T-cell (primary cell): ENCODE measurements at regions not wholly inside any gene's neighbourhood (a gene's known extent, or its start where the extent isn't known, plus 50 kb on each side); places are given as distances from the start of the nearest gene placed in this dataset.

ENCODE experiments used
- ATAC-seq, 4 experiments: fragments of 200-7000 bp in 3 of 4; fragments of 150-1000 bp in 1 of 4; cut with Tn5 transposase; replicated peaks in 1 of 4; 1 replicate in 3 of 4; 2 replicates in 1 of 4; pipeline ENCODE4 v1.10.0; 2021; ENCODE audit warnings: moderate library complexity in 3 of 4, mild to moderate bottlenecking in 2 of 4, moderate number of reproducible peaks in 1 of 4
- CTCF ChIA-PET, 2 donors: fragments of 300-600 bp; sonication (Branson Sonifier 250); formaldehyde crosslinking; loops; one replicate each; lab custom pipeline; 2022; ENCODE audit warnings: antibody characterized with exemption in 2 of 2; lab: Charles Lee
- POLR2A ChIA-PET, 2 donors: fragments of 300-600 bp; sonication (Branson Sonifier 250); formaldehyde crosslinking; loops; one replicate each; lab custom pipeline; 2022; ENCODE audit warnings: antibody characterized with exemption in 2 of 2; lab: Charles Lee
- DNase-seq, 35 experiments: peaks; one replicate each; pipeline versions ENCODE4 v3.0.0 to v3.0.0-alpha.2; 2013 to 2023
- H3K27ac ChIP-seq: one replicate; pipeline ENCODE4 v1.5.1; 2013; ENCODE audit warnings: low read length
- H3K27me3 ChIP-seq, 2 experiments: replicated peaks in 1 of 2; 1 replicate in 1 of 2; 2 replicates in 1 of 2; pipeline versions ENCODE4 v1.6.1 to v1.7.0; 2013; ENCODE audit warnings: low read length in 1 of 2, mixed read lengths in 1 of 2; ENCODE audit not compliant: control insufficient read depth in 2 of 2, insufficient read depth in 2 of 2; ENCODE audit errors: extremely low read depth in 1 of 2
- H3K36me3 ChIP-seq, 2 donors: 1 replicate in 1 of 2; 2 replicates in 1 of 2; pipeline versions ENCODE4 v1.6.1 to v1.7.0; 2013; ENCODE audit warnings: low read length in 1 of 2; ENCODE audit not compliant: control insufficient read depth in 2 of 2, insufficient read depth in 1 of 2; ENCODE audit errors: extremely low read depth in 1 of 2
- H3K4me1 ChIP-seq, 2 experiments: 1 replicate in 1 of 2; 2 replicates in 1 of 2; pipeline versions ENCODE4 v1.6.1 to v1.7.0; 2013; ENCODE audit warnings: low read length in 2 of 2, mixed read lengths in 1 of 2; ENCODE audit not compliant: insufficient read depth in 2 of 2, control insufficient read depth in 1 of 2; ENCODE audit errors: extremely low read depth in 1 of 2
- H3K4me3 ChIP-seq, 2 donors: 1 replicate in 1 of 2; 2 replicates in 1 of 2; pipeline versions ENCODE4 v1.5.1 to v1.7.0; 2013; ENCODE audit warnings: mild to moderate bottlenecking in 2 of 2, low read length in 1 of 2, moderate library complexity in 1 of 2; ENCODE audit not compliant: control insufficient read depth in 1 of 2; ENCODE audit errors: extremely low read depth in 1 of 2
- H3K9me3 ChIP-seq: 2 replicates; pipeline ENCODE4 v1.7.0; 2013
- H3K27ac Mint-ChIP-seq, 2 donors: one replicate each; pipeline ENCODE4 v1.8.0; 2020 to 2021; ENCODE audit warnings: mild to moderate bottlenecking in 2 of 2, mixed read lengths in 2 of 2
- H3K27me3 Mint-ChIP-seq, 2 donors: one replicate each; pipeline ENCODE4 v1.8.0; 2021 to 2022; ENCODE audit warnings: mixed read lengths in 2 of 2
- H3K36me3 Mint-ChIP-seq: one replicate; pipeline ENCODE4 v1.8.0; 2021; ENCODE audit warnings: mixed read lengths
- H3K4me1 Mint-ChIP-seq, 3 donors: one replicate each; pipeline ENCODE4 v1.8.0; 2020 to 2022; ENCODE audit warnings: mixed read lengths in 3 of 3, mild to moderate bottlenecking in 1 of 3
- H3K4me3 Mint-ChIP-seq, 3 donors: one replicate each; pipeline ENCODE4 v1.8.0; 2020 to 2022; ENCODE audit warnings: mild to moderate bottlenecking in 3 of 3, mixed read lengths in 3 of 3, moderate library complexity in 3 of 3
- H3K9me3 Mint-ChIP-seq, 3 donors: one replicate each; pipeline ENCODE4 v1.8.0; 2020 to 2022; ENCODE audit warnings: mixed read lengths in 3 of 3
- WGBS: methylation state at CpG from one replicate; pipeline ENCODE4 v1.1.5; 2013; ENCODE audit warnings: missing lambda C conversion rate; ENCODE audit not compliant: insufficient coverage; 5-methylcytosine and 5-hydroxymethylcytosine counted together

DNA sequence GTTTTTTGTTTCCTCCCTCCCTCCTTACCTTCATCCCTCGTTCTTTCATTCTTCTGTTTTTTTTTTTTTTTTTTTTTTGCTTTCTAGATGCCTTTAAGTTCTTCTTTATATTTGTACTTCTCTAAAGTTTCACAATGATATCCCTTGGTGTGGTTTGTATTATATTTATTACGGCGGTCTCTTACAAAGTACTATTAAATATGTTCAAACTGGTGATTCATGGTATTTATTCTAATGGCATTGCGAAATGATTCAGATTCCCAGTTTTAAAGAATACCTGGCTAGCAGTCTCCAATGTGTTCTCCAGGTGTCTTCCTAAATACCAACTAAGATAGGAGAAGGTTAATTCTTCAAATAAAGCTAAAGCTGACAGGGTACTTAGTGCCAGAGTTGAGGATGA is 690.1 kb upstream of the COX7C start:
- no CpG with 5 or more reads among the region's 4 CpGs for WGBS
- H3K27ac ChIP-seq: no peak overlapping the region
- POLR2A ChIA-PET: no interaction called here
- Mint-ChIP-seq H3K4me1 (no peaks in the 10 kb centered on the region), H3K9me3 (peaks cover 19 to 24% (median 23%) of the 10 kb centered on the region in 3 donors), H3K36me3 (no peaks in the 10 kb centered on the region), H3K4me3 (no peak overlapping the region), H3K27me3 (no peaks in the 10 kb centered on the region), H3K27ac (no peak overlapping the region)
- H3K27me3 ChIP-seq: no peaks in the 10 kb centered on the region
- no peaks in the 10 kb centered on the region for H3K4me1 ChIP-seq
- no peak overlapping the region for H3K4me3 ChIP-seq
- H3K9me3 ChIP-seq: no peaks in the 10 kb centered on the region
- DNase-seq (no peak), ATAC-seq (no peak)
- CTCF ChIA-PET: no interaction called here
- no peaks in the 10 kb centered on the region for H3K36me3 ChIP-seq

DNA sequence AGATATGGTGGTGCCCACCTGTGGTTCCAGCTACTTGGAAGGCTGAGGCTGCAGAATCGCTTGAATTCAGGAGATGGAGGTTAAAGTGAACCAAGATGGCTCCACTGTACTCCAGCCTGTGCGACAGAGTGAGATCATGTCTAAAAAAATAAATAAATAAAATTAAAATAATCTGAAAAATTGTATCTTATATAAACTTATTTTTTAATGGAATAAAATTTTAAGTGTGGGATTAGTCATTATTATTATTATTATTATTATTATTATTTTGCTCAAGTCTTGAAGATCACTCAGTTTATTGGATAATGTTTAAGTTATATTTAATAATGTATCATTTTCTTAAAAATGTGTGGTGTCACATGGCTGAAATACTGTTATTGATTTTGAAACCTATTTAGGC is 688.0 kb upstream of the COX7C start:
- Histone ChIP-seq H3K36me3 (no peaks in the 10 kb centered on the region), H3K9me3 (no peaks in the 10 kb centered on the region), H3K27ac (no peak overlapping the region), H3K4me3 (no peak overlapping the region), H3K27me3 (no peaks in the 10 kb centered on the region), H3K4me1 (no peaks in the 10 kb centered on the region)
- ChIA-PET CTCF (no interaction called here), POLR2A (no interaction called here)
- WGBS: no CpG with 5 or more reads among the region's 2 CpGs
- Mint-ChIP-seq H3K27ac (no peak overlapping the region), H3K4me1 (no peaks in the 10 kb centered on the region), H3K9me3 (peaks cover 9 to 15% (median 12%) of the 10 kb centered on the region in 3 donors), H3K27me3 (no peaks in the 10 kb centered on the region), H3K4me3 (no peak overlapping the region), H3K36me3 (no peaks in the 10 kb centered on the region)
- no peak for DNase-seq
- no peak for ATAC-seq

DNA sequence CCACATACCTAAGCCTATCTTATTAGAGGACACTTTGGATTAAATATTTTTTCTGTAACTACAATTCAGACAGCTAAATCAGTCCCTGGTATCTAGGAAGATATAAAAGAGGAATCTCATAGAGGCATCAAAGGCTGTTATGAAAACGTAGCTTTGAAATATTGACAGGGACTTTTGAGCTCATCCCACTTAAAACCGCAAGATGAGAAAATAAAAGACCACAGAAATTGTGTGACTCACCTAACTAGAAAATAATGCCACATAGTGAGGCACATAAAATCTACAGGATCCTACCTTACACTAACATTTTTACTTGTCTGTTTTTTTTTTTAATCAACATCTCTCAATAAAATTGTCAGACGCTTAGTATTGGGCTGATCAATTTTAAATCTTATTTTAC is 686.5 kb upstream of the COX7C start:
- ChIA-PET CTCF (no interaction called here), POLR2A (interaction anchor here in 1 of 2 donors (0.7 kb wide), 1 partner anchor 70 kb away, joined by 3 read pairs; no protein-coding TSS in a partner anchor)
- H3K4me3 ChIP-seq: no peak overlapping the region
- Mint-ChIP-seq H3K27me3 (no peaks in the 10 kb centered on the region), H3K27ac (no peak overlapping the region), H3K4me1 (no peaks in the 10 kb centered on the region), H3K36me3 (no peaks in the 10 kb centered on the region), H3K4me3 (no peak overlapping the region), H3K9me3 (peaks cover 7 to 13% (median 8%) of the 10 kb centered on the region in 3 donors)
- no peak overlapping the region for H3K27ac ChIP-seq
- ATAC-seq: no peak
- H3K27me3 ChIP-seq: no peaks in the 10 kb centered on the region
- WGBS: 50% methylated on average over 1 of the region's 3 CpGs
- DNase-seq: no peak
- H3K9me3 ChIP-seq: no peaks in the 10 kb centered on the region
- no peaks in the 10 kb centered on the region for H3K36me3 ChIP-seq
- H3K4me1 ChIP-seq: no peaks in the 10 kb centered on the region

DNA sequence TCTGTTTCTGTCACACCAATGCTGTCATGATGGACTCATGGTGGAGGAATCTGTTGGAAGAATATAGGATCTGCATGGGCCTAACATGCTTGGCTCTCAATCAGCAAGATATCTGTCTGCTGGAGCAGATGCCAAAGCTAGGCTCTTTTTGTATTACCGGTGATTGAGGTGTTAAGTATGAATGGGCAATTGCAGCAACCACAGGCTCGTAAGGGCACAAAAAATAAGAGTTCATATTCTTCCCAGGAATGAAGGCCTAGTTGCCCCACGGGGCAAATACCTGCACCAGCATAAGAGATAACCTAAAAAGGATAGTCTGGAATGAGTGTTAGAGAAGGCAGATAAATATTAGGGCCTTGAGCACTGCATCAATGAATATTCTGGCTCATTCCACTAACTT is 679.5 kb upstream of the COX7C start:
- no peaks in the 10 kb centered on the region for H3K36me3 ChIP-seq
- no peaks in the 10 kb centered on the region for H3K4me1 ChIP-seq
- no peak overlapping the region for H3K27ac ChIP-seq
- ATAC-seq (no peak), DNase-seq (no peak)
- H3K27me3 ChIP-seq: no peaks in the 10 kb centered on the region
- POLR2A ChIA-PET: no interaction called here
- CTCF ChIA-PET: no interaction called here
- H3K27me3 Mint-ChIP-seq: no peaks in the 10 kb centered on the region
- no peak overlapping the region for H3K27ac Mint-ChIP-seq
- peaks cover 10 to 22% (median 16%) of the 10 kb centered on the region in 3 donors for H3K9me3 Mint-ChIP-seq
- no peaks in the 10 kb centered on the region for H3K4me1 Mint-ChIP-seq
- no peaks in the 10 kb centered on the region for H3K9me3 ChIP-seq
- no CpG with 5 or more reads among the region's 3 CpGs for WGBS
- H3K4me3 Mint-ChIP-seq: no peak overlapping the region
- H3K36me3 Mint-ChIP-seq: no peaks in the 10 kb centered on the region
- H3K4me3 ChIP-seq: no peak overlapping the region

DNA sequence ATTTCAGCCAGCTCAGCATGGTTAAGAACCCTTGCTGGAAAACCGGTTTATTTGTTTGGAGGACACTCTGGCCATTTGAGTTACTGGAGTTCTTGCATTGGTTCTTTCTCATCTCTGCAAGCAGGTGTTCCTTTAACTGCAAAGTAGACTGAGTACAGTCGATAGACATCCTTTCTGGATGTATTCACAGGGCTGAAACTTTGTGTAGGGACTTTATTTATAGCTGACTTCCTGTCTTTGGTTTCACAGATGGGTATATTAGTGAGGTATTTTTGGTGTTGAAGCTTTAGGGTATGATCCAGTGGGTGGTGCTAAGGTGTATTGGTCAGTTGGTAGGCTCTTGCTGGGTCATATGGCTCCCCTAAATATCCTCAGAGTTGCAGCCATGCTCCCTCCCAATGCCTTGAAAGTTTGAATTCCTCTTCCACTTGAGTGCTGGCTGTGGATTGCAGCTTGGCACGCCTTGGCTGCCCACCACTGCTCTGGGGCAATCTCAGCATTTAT is 666.0 kb upstream of the COX7C start:
- ATAC-seq (no peak), DNase-seq (no peak)
- no peaks in the 10 kb centered on the region for H3K4me1 ChIP-seq
- H3K9me3 ChIP-seq: no peaks in the 10 kb centered on the region
- H3K27ac ChIP-seq: no peak overlapping the region
- CTCF ChIA-PET: no interaction called here
- H3K4me3 ChIP-seq: no peak overlapping the region
- H3K4me3 Mint-ChIP-seq: no peak overlapping the region
- no peak overlapping the region for H3K27ac Mint-ChIP-seq
- POLR2A ChIA-PET: no interaction called here
- no peaks in the 10 kb centered on the region for H3K36me3 Mint-ChIP-seq
- H3K36me3 ChIP-seq: no peaks in the 10 kb centered on the region
- H3K9me3 Mint-ChIP-seq: peaks cover 0 to 14% (median 5%) of the 10 kb centered on the region in 3 donors
- H3K27me3 Mint-ChIP-seq: no peaks in the 10 kb centered on the region
- no peaks in the 10 kb centered on the region for H3K27me3 ChIP-seq
- 65% methylated on average over 2 of the region's 3 CpGs for WGBS
- no peaks in the 10 kb centered on the region for H3K4me1 Mint-ChIP-seq

DNA sequence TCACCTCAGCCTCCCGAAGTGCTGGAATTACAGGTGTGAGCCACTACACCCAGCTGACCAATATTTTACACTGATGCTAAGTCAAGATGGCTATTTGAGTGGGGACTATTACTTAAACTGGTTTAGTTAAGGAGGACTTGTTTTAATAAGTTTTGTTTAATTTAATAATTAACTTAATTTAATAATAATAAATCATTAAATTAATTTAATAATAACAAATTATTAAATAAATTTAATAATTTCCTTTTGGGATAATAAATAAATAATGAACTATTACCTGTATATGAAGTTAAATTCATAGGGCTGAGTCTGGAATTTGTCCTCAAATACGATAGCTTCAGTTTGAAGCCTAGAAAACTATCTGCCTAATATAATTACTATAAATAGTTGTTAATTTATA is 665.1 kb upstream of the COX7C start:
- Mint-ChIP-seq H3K36me3 (no peaks in the 10 kb centered on the region), H3K4me1 (no peaks in the 10 kb centered on the region), H3K4me3 (no peak overlapping the region), H3K27ac (no peak overlapping the region), H3K9me3 (peaks cover 2 to 14% (median 6%) of the 10 kb centered on the region in 3 donors), H3K27me3 (no peaks in the 10 kb centered on the region)
- no CpG with 5 or more reads among the region's 2 CpGs for WGBS
- ATAC-seq: no peak
- Histone ChIP-seq H3K27ac (no peak overlapping the region), H3K36me3 (no peaks in the 10 kb centered on the region), H3K9me3 (no peaks in the 10 kb centered on the region), H3K27me3 (no peaks in the 10 kb centered on the region), H3K4me3 (no peak overlapping the region), H3K4me1 (no peaks in the 10 kb centered on the region)
- ChIA-PET CTCF (no interaction called here), POLR2A (no interaction called here)
- no peak for DNase-seq

DNA sequence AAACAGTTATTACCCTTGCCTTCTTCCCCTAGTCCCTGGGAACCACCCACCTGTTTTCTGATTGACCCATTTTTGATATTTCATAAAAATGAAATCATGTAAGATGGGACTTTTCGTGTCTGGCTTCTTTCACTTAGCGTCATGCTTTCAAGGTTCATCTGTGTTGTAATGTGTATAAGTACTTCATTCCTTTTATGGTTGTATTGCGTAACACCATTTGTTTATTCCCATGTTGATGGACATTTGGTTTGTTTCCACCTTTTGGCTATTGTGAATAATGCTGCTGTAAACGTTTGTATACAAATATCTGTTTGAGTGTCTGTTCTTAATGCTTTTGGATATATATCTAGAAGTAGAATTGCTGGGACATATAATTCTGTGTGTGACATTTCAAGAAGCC is 650.1 kb upstream of the COX7C start:
- H3K4me1 Mint-ChIP-seq: no peaks in the 10 kb centered on the region
- ChIA-PET POLR2A (no interaction called here), CTCF (no interaction called here)
- no peaks in the 10 kb centered on the region for H3K27me3 Mint-ChIP-seq
- H3K9me3 Mint-ChIP-seq: peaks cover 0 to 5% (median 4%) of the 10 kb centered on the region in 3 donors
- no peak overlapping the region for H3K4me3 Mint-ChIP-seq
- DNase-seq: no peak
- Histone ChIP-seq H3K9me3 (no peaks in the 10 kb centered on the region), H3K36me3 (no peaks in the 10 kb centered on the region), H3K4me3 (no peak overlapping the region), H3K27me3 (no peaks in the 10 kb centered on the region), H3K4me1 (no peaks in the 10 kb centered on the region), H3K27ac (no peak overlapping the region)
- 60% methylated on average over 1 of the region's 4 CpGs for WGBS
- no peaks in the 10 kb centered on the region for H3K36me3 Mint-ChIP-seq
- ATAC-seq: no peak
- no peak overlapping the region for H3K27ac Mint-ChIP-seq
